ENCODE measurements at regions not wholly inside any gene's neighbourhood (a gene's known extent, or its start where the extent isn't known, plus 50 kb on each side); places are given as distances from the start of the nearest gene placed in this dataset.

DNA sequence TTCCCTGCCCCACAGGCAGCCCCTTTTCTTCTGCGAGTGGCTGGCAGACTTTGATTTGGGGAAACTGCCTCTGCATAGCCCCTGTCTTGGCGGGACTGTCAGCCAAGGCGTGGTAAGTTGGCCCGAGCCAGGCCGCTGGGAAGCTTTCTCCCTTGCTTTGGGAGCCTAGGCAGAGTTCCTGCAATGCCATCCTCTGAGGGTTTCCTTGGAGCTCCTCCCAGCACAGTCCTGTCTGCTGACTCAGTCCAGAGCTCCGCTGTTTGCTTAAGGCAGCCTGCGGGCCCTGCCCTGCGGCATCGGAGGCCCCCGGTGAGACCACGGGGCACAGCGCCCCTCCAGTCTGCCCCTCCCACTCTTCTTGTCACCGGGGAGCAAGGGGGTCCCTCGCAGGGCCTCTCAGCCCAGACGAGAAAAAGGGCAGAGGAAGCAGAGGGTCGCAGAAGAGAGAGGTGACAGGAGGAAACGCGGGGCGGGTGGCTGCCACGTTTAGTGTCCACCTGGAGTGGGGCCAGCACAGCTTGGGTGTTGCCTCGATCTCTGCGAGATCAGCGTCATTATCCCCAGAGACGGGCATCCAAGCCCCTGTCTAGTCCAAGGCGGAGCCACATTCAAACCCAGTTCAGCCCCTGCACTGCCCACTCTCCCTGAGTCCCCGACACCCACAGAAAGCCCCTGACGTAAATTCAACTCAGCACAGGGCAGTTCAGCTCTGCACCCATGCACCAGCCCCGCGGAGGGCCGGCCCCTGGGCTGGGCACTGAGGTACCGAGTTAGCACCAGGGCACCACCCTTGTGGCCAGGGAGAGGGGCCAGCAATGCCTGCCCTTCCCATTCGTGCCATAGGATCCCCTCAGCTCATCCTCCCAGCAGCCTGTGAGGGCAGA, 59.0 kb upstream of the CHST15 start:
- no peak for TF ChIP-seq POLR2A (IDR thresholded peaks at IDR 0.05; ENCODE audit: borderline replicate concordance, extremely low read depth, insufficient read depth, insufficient read length)
- TF ChIP-seq, protein P1, sequence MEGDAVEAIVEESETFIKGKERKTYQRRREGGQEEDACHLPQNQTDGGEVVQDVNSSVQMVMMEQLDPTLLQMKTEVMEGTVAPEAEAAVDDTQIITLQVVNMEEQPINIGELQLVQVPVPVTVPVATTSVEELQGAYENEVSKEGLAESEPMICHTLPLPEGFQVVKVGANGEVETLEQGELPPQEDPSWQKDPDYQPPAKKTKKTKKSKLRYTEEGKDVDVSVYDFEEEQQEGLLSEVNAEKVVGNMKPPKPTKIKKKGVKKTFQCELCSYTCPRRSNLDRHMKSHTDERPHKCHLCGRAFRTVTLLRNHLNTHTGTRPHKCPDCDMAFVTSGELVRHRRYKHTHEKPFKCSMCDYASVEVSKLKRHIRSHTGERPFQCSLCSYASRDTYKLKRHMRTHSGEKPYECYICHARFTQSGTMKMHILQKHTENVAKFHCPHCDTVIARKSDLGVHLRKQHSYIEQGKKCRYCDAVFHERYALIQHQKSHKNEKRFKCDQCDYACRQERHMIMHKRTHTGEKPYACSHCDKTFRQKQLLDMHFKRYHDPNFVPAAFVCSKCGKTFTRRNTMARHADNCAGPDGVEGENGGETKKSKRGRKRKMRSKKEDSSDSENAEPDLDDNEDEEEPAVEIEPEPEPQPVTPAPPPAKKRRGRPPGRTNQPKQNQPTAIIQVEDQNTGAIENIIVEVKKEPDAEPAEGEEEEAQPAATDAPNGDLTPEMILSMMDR (IDR thresholded peaks at IDR 0.05 in 2 of 3, conservative IDR thresholded peaks at IDR 0.05 in 1 of 3; ENCODE audit: borderline replicate concordance in 1 of 3, insufficient read depth in 1 of 3, low read depth in 2 of 3, low read length in 2 of 3), result no peak; a peak in 1 of 6 replicates
- no peak for TF ChIP-seq JUND (IDR thresholded peaks at IDR 0.05)
- no peak for TF ChIP-seq EZH2phosphoT487 (IDR thresholded peaks at IDR 0.05; ENCODE audit: borderline replicate concordance)
- TF ChIP-seq, protein P2, sequence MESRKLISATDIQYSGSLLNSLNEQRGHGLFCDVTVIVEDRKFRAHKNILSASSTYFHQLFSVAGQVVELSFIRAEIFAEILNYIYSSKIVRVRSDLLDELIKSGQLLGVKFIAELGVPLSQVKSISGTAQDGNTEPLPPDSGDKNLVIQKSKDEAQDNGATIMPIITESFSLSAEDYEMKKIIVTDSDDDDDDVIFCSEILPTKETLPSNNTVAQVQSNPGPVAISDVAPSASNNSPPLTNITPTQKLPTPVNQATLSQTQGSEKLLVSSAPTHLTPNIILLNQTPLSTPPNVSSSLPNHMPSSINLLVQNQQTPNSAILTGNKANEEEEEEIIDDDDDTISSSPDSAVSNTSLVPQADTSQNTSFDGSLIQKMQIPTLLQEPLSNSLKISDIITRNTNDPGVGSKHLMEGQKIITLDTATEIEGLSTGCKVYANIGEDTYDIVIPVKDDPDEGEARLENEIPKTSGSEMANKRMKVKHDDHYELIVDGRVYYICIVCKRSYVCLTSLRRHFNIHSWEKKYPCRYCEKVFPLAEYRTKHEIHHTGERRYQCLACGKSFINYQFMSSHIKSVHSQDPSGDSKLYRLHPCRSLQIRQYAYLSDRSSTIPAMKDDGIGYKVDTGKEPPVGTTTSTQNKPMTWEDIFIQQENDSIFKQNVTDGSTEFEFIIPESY (IDR thresholded peaks at IDR 0.05; ENCODE audit: extremely low read depth, insufficient replicate concordance, low read length), result no peak
- TF ChIP-seq RAD21 (IDR thresholded peaks at IDR 0.05; ENCODE audit: low read depth), result no peak
- TF ChIP-seq CEBPB (IDR thresholded peaks at IDR 0.05; ENCODE audit: low read depth), result no peak
- TF ChIP-seq POLR2AphosphoS5 (IDR thresholded peaks at IDR 0.05; ENCODE audit: low read depth, low read length), result peak; percentile 71; the same call in 1 of the 2 replicates
- TF ChIP-seq EZH2 (IDR thresholded peaks at IDR 0.05), result no peak
- no peak for TF ChIP-seq TCF7L2 (IDR thresholded peaks at IDR 0.05; ENCODE audit: borderline replicate concordance, extremely low read depth, insufficient read depth, insufficient read length)
- TF ChIP-seq, protein P3, sequence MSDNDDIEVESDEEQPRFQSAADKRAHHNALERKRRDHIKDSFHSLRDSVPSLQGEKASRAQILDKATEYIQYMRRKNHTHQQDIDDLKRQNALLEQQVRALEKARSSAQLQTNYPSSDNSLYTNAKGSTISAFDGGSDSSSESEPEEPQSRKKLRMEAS (IDR thresholded peaks at IDR 0.05), result no peak
- TF ChIP-seq, protein P4, sequence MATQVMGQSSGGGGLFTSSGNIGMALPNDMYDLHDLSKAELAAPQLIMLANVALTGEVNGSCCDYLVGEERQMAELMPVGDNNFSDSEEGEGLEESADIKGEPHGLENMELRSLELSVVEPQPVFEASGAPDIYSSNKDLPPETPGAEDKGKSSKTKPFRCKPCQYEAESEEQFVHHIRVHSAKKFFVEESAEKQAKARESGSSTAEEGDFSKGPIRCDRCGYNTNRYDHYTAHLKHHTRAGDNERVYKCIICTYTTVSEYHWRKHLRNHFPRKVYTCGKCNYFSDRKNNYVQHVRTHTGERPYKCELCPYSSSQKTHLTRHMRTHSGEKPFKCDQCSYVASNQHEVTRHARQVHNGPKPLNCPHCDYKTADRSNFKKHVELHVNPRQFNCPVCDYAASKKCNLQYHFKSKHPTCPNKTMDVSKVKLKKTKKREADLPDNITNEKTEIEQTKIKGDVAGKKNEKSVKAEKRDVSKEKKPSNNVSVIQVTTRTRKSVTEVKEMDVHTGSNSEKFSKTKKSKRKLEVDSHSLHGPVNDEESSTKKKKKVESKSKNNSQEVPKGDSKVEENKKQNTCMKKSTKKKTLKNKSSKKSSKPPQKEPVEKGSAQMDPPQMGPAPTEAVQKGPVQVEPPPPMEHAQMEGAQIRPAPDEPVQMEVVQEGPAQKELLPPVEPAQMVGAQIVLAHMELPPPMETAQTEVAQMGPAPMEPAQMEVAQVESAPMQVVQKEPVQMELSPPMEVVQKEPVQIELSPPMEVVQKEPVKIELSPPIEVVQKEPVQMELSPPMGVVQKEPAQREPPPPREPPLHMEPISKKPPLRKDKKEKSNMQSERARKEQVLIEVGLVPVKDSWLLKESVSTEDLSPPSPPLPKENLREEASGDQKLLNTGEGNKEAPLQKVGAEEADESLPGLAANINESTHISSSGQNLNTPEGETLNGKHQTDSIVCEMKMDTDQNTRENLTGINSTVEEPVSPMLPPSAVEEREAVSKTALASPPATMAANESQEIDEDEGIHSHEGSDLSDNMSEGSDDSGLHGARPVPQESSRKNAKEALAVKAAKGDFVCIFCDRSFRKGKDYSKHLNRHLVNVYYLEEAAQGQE (IDR thresholded peaks at IDR 0.05; ENCODE audit: low read depth), result no peak
- no peak for TF ChIP-seq SP1 (IDR thresholded peaks at IDR 0.05; ENCODE audit: low read depth)
